Keratinocyte (primary cell): ENCODE measurements at regions not wholly inside any gene's neighbourhood (a gene's known extent, or its start where the extent isn't known, plus 50 kb on each side); places are given as distances from the start of the nearest gene placed in this dataset.

ENCODE experiments used
- DNase-seq: peaks from one replicate; pipeline ENCODE4 v3.0.0-alpha.2; 2011; ENCODE audit warnings: low read depth, missing footprints, low spot score
- FAIRE-seq: peaks from 2 replicates; lab custom pipeline; 2011; peaks lifted over from hg19 to GRCh38; lab: Jason Lieb, UNC
- H2AFZ ChIP-seq: 2 replicates; pipeline ENCODE4 v1.6.0; 2012; ENCODE audit warnings: low read length, control low read depth, inconsistent platforms; ENCODE audit not compliant: control insufficient read depth
- H3K27ac ChIP-seq: 2 replicates; pipeline ENCODE4 v1.5.1; 2011; ENCODE audit warnings: low read length; ENCODE audit not compliant: control insufficient read depth, insufficient read depth
- H3K27me3 ChIP-seq: 3 replicates; pipeline ENCODE4 v1.6.0; 2011; ENCODE audit warnings: low read length; ENCODE audit not compliant: control insufficient read depth, insufficient read depth; ENCODE audit errors: extremely low read depth
- H3K36me3 ChIP-seq, 2 experiments: 2 replicates in 1 of 2; 3 replicates in 1 of 2; pipeline ENCODE4 v1.5.1; 2011; ENCODE audit warnings: low read length in 2 of 2, mild to moderate bottlenecking in 1 of 2; ENCODE audit not compliant: control insufficient read depth in 2 of 2, insufficient read depth in 2 of 2; ENCODE audit errors: extremely low read depth in 1 of 2
- H3K4me1 ChIP-seq: 3 replicates; pipeline ENCODE4 v1.5.1; 2011; ENCODE audit warnings: low read length; ENCODE audit not compliant: control insufficient read depth, insufficient read depth; ENCODE audit errors: extremely low read depth
- H3K4me2 ChIP-seq: 3 replicates; pipeline ENCODE4 v1.6.0; 2011; ENCODE audit warnings: low read depth, low read length; ENCODE audit not compliant: control insufficient read depth, insufficient read depth; ENCODE audit errors: extremely low read depth
- H3K4me3 ChIP-seq, 3 experiments: fragments of 200-600 bp in 1 of 3; sonication (generic) in 1 of 3; 2 replicates in 2 of 3; 3 replicates in 1 of 3; pipeline ENCODE4 v1.5.1; 2011 to 2016; ENCODE audit warnings: low read length in 3 of 3, mild to moderate bottlenecking in 3 of 3, control low read depth in 2 of 3, inconsistent platforms in 1 of 3, low read depth in 1 of 3, mixed read lengths in 1 of 3, mixed run types in 1 of 3, moderate library complexity in 1 of 3; ENCODE audit not compliant: control insufficient read depth in 2 of 3, insufficient read depth in 2 of 3; ENCODE audit errors: extremely low read depth in 1 of 3
- H3K79me2 ChIP-seq: 2 replicates; pipeline ENCODE4 v1.6.0; 2012; ENCODE audit warnings: low read length; ENCODE audit not compliant: control insufficient read depth, insufficient read depth
- H3K9ac ChIP-seq: 3 replicates; pipeline ENCODE4 v1.6.0; 2011; ENCODE audit warnings: low read length; ENCODE audit not compliant: control insufficient read depth, insufficient read depth; ENCODE audit errors: extremely low read depth
- H3K9me1 ChIP-seq: 3 replicates; pipeline ENCODE4 v1.6.0; 2011; ENCODE audit warnings: low read length; ENCODE audit not compliant: control insufficient read depth, insufficient read depth; ENCODE audit errors: extremely low read depth
- H3K9me3 ChIP-seq: 2 replicates; pipeline ENCODE4 v1.5.1; 2012; ENCODE audit warnings: low read depth, low read length; ENCODE audit not compliant: control insufficient read depth
- H4K20me1 ChIP-seq: 3 replicates; pipeline ENCODE4 v1.6.0; 2011; ENCODE audit warnings: low read length; ENCODE audit not compliant: control insufficient read depth, insufficient read depth; ENCODE audit errors: extremely low read depth
- CTCF ChIP-seq, 3 experiments: IDR thresholded peaks in 1 of 3; conservative IDR thresholded peaks in 1 of 3; optimal IDR thresholded peaks in 1 of 3; 2 replicates in 2 of 3; 3 replicates in 1 of 3; pipeline versions ENCODE3 to v1.5.1; 2011; ENCODE audit warnings: low read length in 3 of 3, mild to moderate bottlenecking in 3 of 3, moderate library complexity in 2 of 3, control low read depth in 1 of 3, inconsistent platforms in 1 of 3; ENCODE audit not compliant: insufficient read depth in 2 of 3; ENCODE audit errors: extremely low read depth in 1 of 3
- EZH2 ChIP-seq: IDR thresholded peaks from one replicate; pipeline ENCODE4 v1.6.1; 2012; ENCODE audit warnings: inconsistent platforms, mild to moderate bottlenecking, low read length, moderate library complexity
- dilution Hi-C: fragments of 300-500 bp; cut with MboI; formaldehyde crosslinking; loops from one replicate; pipeline ENCODE4 v1.7.0; 2020; ENCODE audit warnings: low sequenced_read_pairs; ENCODE audit not compliant: extremely low pct_ligation_motif_present

- no peaks in the 10 kb centered on the region for H3K27me3 ChIP-seq
- no peaks in the 10 kb centered on the region for H3K9me1 ChIP-seq
- no peaks in the 10 kb centered on the region for H3K36me3 ChIP-seq
- no peak overlapping the region for H3K4me3 ChIP-seq
- dilution Hi-C loops: no loop called here
- H3K27ac ChIP-seq: peak overlapping the region; percentile 89
- TF ChIP-seq CTCF (optimal IDR thresholded peaks at IDR 0.05 in 1 of 3, IDR thresholded peaks at IDR 0.05 in 1 of 3, conservative IDR thresholded peaks at IDR 0.05 in 1 of 3; ENCODE audit: extremely low read depth in 1 of 3, insufficient read depth in 2 of 3, low read length in 3 of 3) (no peak), EZH2 (no peak)
- no peaks in the 10 kb centered on the region for H3K9me3 ChIP-seq
- peak overlapping the region; percentile 63 for H3K4me2 ChIP-seq
- H3K9ac ChIP-seq: no peak overlapping the region
- no peaks in the 10 kb centered on the region for H4K20me1 ChIP-seq
- FAIRE-seq: no peak
- peaks cover 24% of the 10 kb centered on the region for H3K4me1 ChIP-seq
- H2AFZ ChIP-seq: peak overlapping the region; percentile 80
- no peak for DNase-seq
- H3K79me2 ChIP-seq: no peaks in the 10 kb centered on the region
Measured at GRCh38 chr13:72637561-72637960, 89.9 kb downstream of the MZT1 start.

GRCh38 chr13:72634859-72635258 is 92.6 kb downstream of the MZT1 start:
- no peak for FAIRE-seq
- dilution Hi-C loops: no loop called here

More at GRCh38 chr13:72634859-72635258, 92.6 kb downstream of the MZT1 start:
- Histone ChIP-seq H2AFZ (no peak overlapping the region), H3K9ac (no peak overlapping the region), H3K4me3 (no peak overlapping the region), H4K20me1 (no peaks in the 10 kb centered on the region), H3K4me1 (peaks cover 24% of the 10 kb centered on the region), H3K9me1 (no peaks in the 10 kb centered on the region), H3K27ac (no peak overlapping the region), H3K27me3 (no peaks in the 10 kb centered on the region), H3K79me2 (no peaks in the 10 kb centered on the region), H3K36me3 (no peaks in the 10 kb centered on the region), H3K9me3 (no peaks in the 10 kb centered on the region), H3K4me2 (no peak overlapping the region)
- DNase-seq: no peak
- TF ChIP-seq EZH2: no peak
- no peak for TF ChIP-seq CTCF (optimal IDR thresholded peaks at IDR 0.05 in 1 of 3, IDR thresholded peaks at IDR 0.05 in 1 of 3, conservative IDR thresholded peaks at IDR 0.05 in 1 of 3; ENCODE audit: extremely low read depth in 1 of 3, insufficient read depth in 2 of 3, low read length in 3 of 3)
